GM21367 (cell line): ENCODE measurements at regions not wholly inside any gene's neighbourhood (a gene's known extent, or its start where the extent isn't known, plus 50 kb on each side); places are given as distances from the start of the nearest gene placed in this dataset.

Experiments used
- ATAC-seq: cut with Tn5 transposase; IDR thresholded peaks from one replicate; pipeline ENCODE4 v1.9.1; 2021; ENCODE audit not compliant: unreplicated experiment

- no peak for ATAC-seq
Measured at GRCh38 chr21:23398726-23399125, 2208.6 kb downstream of the MRPL39 start.

- ATAC-seq = no peak
Measured at GRCh38 chr21:23394458-23394857, 2212.8 kb downstream of the MRPL39 start.

- ATAC-seq = no peak
Measured at GRCh38 chr21:23384679-23385078, 2222.6 kb downstream of the MRPL39 start.

GRCh38 chr21:23374155-23374554, 2233.1 kb downstream of the MRPL39 start:
- ATAC-seq = no peak

GRCh38 chr21:23356905-23357304, 2250.4 kb downstream of the MRPL39 start:
- no peak for ATAC-seq

- ATAC-seq = no peak
Measured at GRCh38 chr21:23316190-23316589, 2291.1 kb downstream of the MRPL39 start.

GRCh38 chr21:23308741-23309140, 2298.5 kb downstream of the MRPL39 start:
- ATAC-seq = no peak

GRCh38 chr21:23307065-23307464, 2300.2 kb downstream of the MRPL39 start:
- ATAC-seq = no peak

GRCh38 chr21:23292292-23292691, 2294.1 kb downstream of the NCAM2 start:
- ATAC-seq = no peak

GRCh38 chr21:23281917-23282316, 2283.7 kb downstream of the NCAM2 start:
- ATAC-seq = no peak

GRCh38 chr21:23249760-23250159, 2251.6 kb downstream of the NCAM2 start:
- no peak for ATAC-seq

GRCh38 chr21:23247334-23247733, 2249.1 kb downstream of the NCAM2 start:
- ATAC-seq = no peak

GRCh38 chr21:23245255-23245654, 2247.0 kb downstream of the NCAM2 start:
- ATAC-seq = no peak

- no peak for ATAC-seq
Measured at GRCh38 chr21:23223882-23224281, 2225.7 kb downstream of the NCAM2 start.

- no peak for ATAC-seq
Measured at GRCh38 chr21:23218667-23219066, 2220.5 kb downstream of the NCAM2 start.

GRCh38 chr21:23217597-23217996, 2219.4 kb downstream of the NCAM2 start:
- no peak for ATAC-seq

GRCh38 chr21:23215261-23215660, 2217.1 kb downstream of the NCAM2 start:
- ATAC-seq = no peak
